K562 (cell line): ENCODE measurements at regions not wholly inside any gene's neighbourhood (a gene's known extent, or its start where the extent isn't known, plus 50 kb on each side); places are given as distances from the start of the nearest gene placed in this dataset.

Experiments used
- ATAC-seq: fragments of 200-7000 bp; cut with Tn5 transposase; 3 replicates; pipeline ENCODE4 v1.9.1; 2020; ENCODE audit warnings: moderate library complexity
- BruUV-seq: library from RNA; stranded (reverse); fragments of 400-500 nt; replicated peaks from 2 replicates; lab custom pipeline; 2021; lab: Mats Ljungman, UMichigan
- CTCF ChIA-PET: fragments of 300-600 bp; formaldehyde crosslinking; extraction: SDS; loops from one replicate; lab custom pipeline; 2021; ENCODE audit warnings: low intra/inter-chr PET ratio; lab: Yijun Ruan, JAX
- POLR2A ChIA-PET: fragments of 300-600, 350-650 bp; sonication (Branson Sonifier 250); formaldehyde crosslinking; extraction: SDS; loops from one replicate; lab custom pipeline; 2021; ENCODE audit warnings: antibody characterized with exemption, inconsistent platforms; lab: Yijun Ruan, JAX
- DNase-seq, 4 experiments: peaks; one replicate each; pipeline versions ENCODE4 v3.0.0 to v3.0.0-alpha.2; 2011 to 2018; ENCODE audit warnings: low spot score in 3 of 4, mixed read lengths in 3 of 4; ENCODE audit errors: extremely low read depth in 1 of 4
- FAIRE-seq: peaks from 2 replicates; lab custom pipeline; 2011; peaks lifted over from hg19 to GRCh38; lab: Jason Lieb, UNC
- H2AFZ ChIP-seq: 2 replicates; pipeline ENCODE4 v1.6.0; 2011; ENCODE audit warnings: low read depth, low read length, control low read depth, inconsistent platforms
- H3K27ac ChIP-seq: fragments of 200-600 bp; 3 replicates; pipeline ENCODE4 v1.8.0; 2011; ENCODE audit warnings: low read depth, mild to moderate bottlenecking, control low read depth, inconsistent platforms, low read length, moderate library complexity, mixed read lengths; ENCODE audit errors: extremely low read depth
- H3K27me3 ChIP-seq, 2 experiments: fragments of 300-600 bp in 1 of 2; 2 replicates in 1 of 2; 3 replicates in 1 of 2; pipeline versions ENCODE4 v1.6.0 to v1.8.0; 2011; ENCODE audit warnings: inconsistent platforms in 2 of 2, low read length in 2 of 2, mild to moderate bottlenecking in 1 of 2, mixed read lengths in 1 of 2, moderate library complexity in 1 of 2; ENCODE audit not compliant: control insufficient read depth in 2 of 2, insufficient read depth in 2 of 2
- H3K36me3 ChIP-seq: fragments of 300-600 bp; 3 replicates; pipeline ENCODE4 v1.8.0; 2011; ENCODE audit warnings: mild to moderate bottlenecking, low read length, inconsistent platforms; ENCODE audit not compliant: control insufficient read depth, insufficient read depth
- H3K4me1 ChIP-seq, 2 experiments: fragments of 200-600 bp in 1 of 2; replicated peaks in 1 of 2; 2 replicates in 1 of 2; 3 replicates in 1 of 2; pipeline versions ENCODE4 v1.5.1 to v1.8.0; 2011; ENCODE audit warnings: inconsistent platforms in 2 of 2, low read length in 2 of 2, mild to moderate bottlenecking in 1 of 2, mixed read lengths in 1 of 2, moderate library complexity in 1 of 2; ENCODE audit not compliant: control insufficient read depth in 2 of 2, insufficient read depth in 2 of 2
- H3K4me2 ChIP-seq: 2 replicates; pipeline ENCODE4 v1.6.1; 2011; ENCODE audit warnings: low read length, control low read depth, inconsistent platforms, mixed read lengths; ENCODE audit not compliant: insufficient read depth
- H3K4me3 ChIP-seq: fragments of 200-600 bp; sonication (generic), shearing (Covaris generic); 2 replicates; pipeline ENCODE4 v1.5.1; 2016; ENCODE audit warnings: control low read depth, inconsistent platforms
- H3K79me2 ChIP-seq: fragments of 200-600 bp; 3 replicates; pipeline ENCODE4 v1.8.0; 2011; ENCODE audit warnings: low read length, inconsistent platforms; ENCODE audit not compliant: control insufficient read depth, insufficient read depth
- H3K9ac ChIP-seq, 2 experiments: 2 replicates each; pipeline versions ENCODE4 v1.6.0 to v1.6.1; 2011; ENCODE audit warnings: low read depth in 2 of 2, low read length in 2 of 2, control low read depth in 1 of 2, inconsistent platforms in 1 of 2, mild to moderate bottlenecking in 1 of 2, mixed read lengths in 1 of 2; ENCODE audit not compliant: insufficient read depth in 1 of 2
- H3K9me1 ChIP-seq: one replicate; pipeline ENCODE4 v1.6.0; 2011; ENCODE audit warnings: inconsistent platforms, mild to moderate bottlenecking, low read length, moderate library complexity; ENCODE audit not compliant: control insufficient read depth, insufficient read depth
- H3K9me3 ChIP-seq: replicated peaks from 2 replicates; pipeline ENCODE4 v1.5.1; 2011; ENCODE audit warnings: low read depth, low read length, inconsistent platforms; ENCODE audit not compliant: control insufficient read depth, insufficient read depth
- H4K20me1 ChIP-seq: replicated peaks from 2 replicates; pipeline ENCODE4 v1.6.1; 2011; ENCODE audit warnings: low read length, inconsistent platforms, mixed read lengths; ENCODE audit not compliant: control insufficient read depth, insufficient read depth
- C11orf30 ChIP-seq: fragments of 450-650 bp; IDR thresholded peaks from 2 replicates; pipeline ENCODE4 v1.6.1; 2016; ENCODE audit warnings: low read depth, mild to moderate bottlenecking
- DLX4 ChIP-seq: fragments of 250-450 bp; sonication (Bioruptor Pico); IDR thresholded peaks from 2 replicates; pipeline ENCODE4 v1.6.1; 2021; ENCODE audit warnings: mild to moderate bottlenecking
- ESRRB ChIP-seq: fragments of 250-450 bp; sonication (Bioruptor Pico); IDR thresholded peaks from 2 replicates; pipeline ENCODE4 v1.5.0; 2020; ENCODE audit warnings: mild to moderate bottlenecking, moderate library complexity, borderline replicate concordance
- KAT2B ChIP-seq: IDR thresholded peaks from one replicate; pipeline ENCODE4 v1.6.1; 2012; ENCODE audit warnings: low read depth, mild to moderate bottlenecking, control low read depth, inconsistent platforms, low read length, moderate library complexity
- MAFF ChIP-seq: IDR thresholded peaks from 2 replicates; pipeline ENCODE4 v1.6.1; 2012; ENCODE audit warnings: low read length, improper control_type of control experiment
- MAFG ChIP-seq: fragments of 450-650 bp; conservative IDR thresholded peaks from 2 replicates; pipeline ENCODE4 v1.6.1; 2016; ENCODE audit warnings: missing genetic modification characterization, missing compliant biosample characterization
- MAFK ChIP-seq: IDR thresholded peaks from 2 replicates; pipeline ENCODE4 v1.6.1; 2011; ENCODE audit warnings: low read length, improper control_type of control experiment
- NFE2 ChIP-seq: IDR thresholded peaks from 2 replicates; pipeline ENCODE4 v1.6.1; 2014; ENCODE audit warnings: antibody characterized with exemption, low read depth
- NFIX ChIP-seq: fragments of 250-450 bp; sonication (Bioruptor Pico); IDR thresholded peaks from 2 replicates; pipeline ENCODE4 v1.4.0; 2020; ENCODE audit warnings: low read depth, mild to moderate bottlenecking, moderate library complexity
- PCBP2 ChIP-seq: fragments of 200-400 bp; formaldehyde crosslinking; IDR thresholded peaks from 2 replicates; pipeline ENCODE4 v1.6.1; 2018; ENCODE audit warnings: low read length, low read depth, mild to moderate bottlenecking, moderate library complexity; ENCODE audit not compliant: poor library complexity, severe bottlenecking
- RBM39 ChIP-seq: fragments of 200-400 bp; formaldehyde crosslinking; optimal IDR thresholded peaks from 2 replicates; pipeline ENCODE3; 2018; ENCODE audit warnings: low read depth, low read length
- SLC30A9 ChIP-seq: fragments of 250-450 bp; sonication (Bioruptor Pico); IDR thresholded peaks from 2 replicates; pipeline ENCODE4 v1.8.0; 2022; ENCODE audit warnings: mild to moderate bottlenecking, moderate library complexity
- UBTF ChIP-seq, 2 experiments: IDR thresholded peaks; 2 replicates each; pipeline ENCODE4 v1.6.1; 2012; ENCODE audit warnings: improper control_type of control experiment in 2 of 2, low read depth in 2 of 2, low read length in 2 of 2, borderline replicate concordance in 1 of 2
- USF2 ChIP-seq: sonication (generic); formaldehyde crosslinking; IDR thresholded peaks from 2 replicates; pipeline ENCODE4 v1.5.0; 2020; ENCODE audit warnings: missing genetic modification reagents
- ZNF316 ChIP-seq: fragments of 450-650 bp; IDR thresholded peaks from 2 replicates; pipeline ENCODE4 v1.6.1; 2016
- WGBS: fragments of 100-300 bp; shearing (Covaris generic); methylation state at CpG from one replicate; pipeline ENCODE4 v1.1.6; 2016; ENCODE audit warnings: low coverage, mixed read lengths; ENCODE audit not compliant: insufficient coverage; ENCODE audit errors: missing lambda C conversion rate; 5-methylcytosine and 5-hydroxymethylcytosine counted together
- in situ Hi-C: fragments of 300-500 bp; cut with MboI; formaldehyde crosslinking; loops from 4 replicates; pipeline ENCODE4 v1.15.0; 2018; ENCODE audit warnings: inconsistent platforms, mixed read lengths
- intact Hi-C: fragments of 100-400 bp; cut with micrococcal nuclease; formaldehyde crosslinking; loops from 2 replicates; pipeline ENCODE4 v1.14.2; 2022

- Histone ChIP-seq H3K9ac (no peak overlapping the region), H3K4me3 (no peak overlapping the region), H2AFZ (no peak overlapping the region), H3K36me3 (no peaks in the 10 kb centered on the region), H3K27ac (no peak overlapping the region), H3K79me2 (no peaks in the 10 kb centered on the region), H4K20me1 (no peaks in the 10 kb centered on the region), H3K9me3 (no peaks in the 10 kb centered on the region; the same call in none of the 2 replicates), H3K9me1 (no peaks in the 10 kb centered on the region)
- in situ Hi-C loops (no loop called here), intact Hi-C loops (no loop called here)
- ATAC-seq: no peak
- CTCF ChIA-PET: no interaction called here
- no peak for DNase-seq
- no TSS peak for BruUV-seq
- POLR2A ChIA-PET: no interaction called here
- no peak for FAIRE-seq
- TF ChIP-seq NFIX (no peak), MAFG (tag) (peak; percentile 87), C11orf30 (peak; percentile 83), ZNF316 (peak; percentile 93), RBM39 (no peak), MAFK (peak; percentile 99), MAFF (peak; percentile 97)
- TF ChIP-seq, all 486 proteins: peak for 5
- Histone ChIP-seq H3K27me3 (no peaks in the 10 kb centered on the region), H3K4me2 (no peak overlapping the region), H3K4me1 (no peaks in the 10 kb centered on the region)
Observed at GRCh38 chr4:132759199-132759780, 389.8 kb upstream of the PCDH10 start.

- Histone ChIP-seq H3K79me2 (no peaks in the 10 kb centered on the region), H3K9ac (no peak overlapping the region), H3K36me3 (no peaks in the 10 kb centered on the region), H3K4me1 (no peaks in the 10 kb centered on the region), H3K4me2 (no peak overlapping the region), H2AFZ (no peak overlapping the region), H3K27ac (no peak overlapping the region), H4K20me1 (no peaks in the 10 kb centered on the region), H3K27me3 (no peaks in the 10 kb centered on the region), H3K9me1 (no peaks in the 10 kb centered on the region), H3K9me3 (no peaks in the 10 kb centered on the region; the same call in none of the 2 replicates), H3K4me3 (no peak overlapping the region)
- ATAC-seq (no peak), FAIRE-seq (no peak), DNase-seq (no peak)
- POLR2A ChIA-PET: no interaction called here
- BruUV-seq: no TSS peak
- intact Hi-C loops: no loop called here
- in situ Hi-C loops: no loop called here
- WGBS: 0% methylated on average over 2 of the region's 2 CpGs
- CTCF ChIA-PET: no interaction called here
- no peak for TF ChIP-seq PCBP2
- TF ChIP-seq KAT2B: no peak
- TF ChIP-seq NFE2: no peak
- TF ChIP-seq DLX4: no peak
- TF ChIP-seq SLC30A9: no peak
- no peak for TF ChIP-seq UBTF (IDR thresholded peaks at IDR 0.05; ENCODE audit: borderline replicate concordance in 1 of 2, low read depth in 2 of 2, low read length in 2 of 2)
- TF ChIP-seq USF2 (CRISPR knock-in tag): no peak
- TF ChIP-seq ESRRB: no peak
Observed at GRCh38 chr4:132763465-132763864, 385.6 kb upstream of the PCDH10 start.
